Endothelial cell of umbilical vein (primary cell): ENCODE measurements at regions not wholly inside any gene's neighbourhood (a gene's known extent, or its start where the extent isn't known, plus 50 kb on each side); places are given as distances from the start of the nearest gene placed in this dataset.
"Not testable (repeated sequence)": the region's sequence is repeated elsewhere in the genome, so short reads cannot be mapped to it uniquely, and the experiment has no call there.

Experiments
- BruUV-seq: library from RNA; stranded (reverse); fragments of 400-500 nt; replicated peaks from 2 replicates; lab custom pipeline; 2021; lab: Mats Ljungman, UMichigan
- CTCF ChIA-PET: fragments of 300-600, 350-600 bp; sonication (Branson Sonifier 250); formaldehyde crosslinking; loops from one replicate; lab custom pipeline; 2021; ENCODE audit warnings: antibody characterized with exemption, inconsistent platforms; lab: Charles Lee
- POLR2A ChIA-PET: fragments of 300-600, 350-600 bp; sonication (Branson Sonifier 250); formaldehyde crosslinking; loops from one replicate; lab custom pipeline; 2021; ENCODE audit warnings: antibody characterized with exemption, inconsistent platforms; lab: Charles Lee
- DNase-seq: peaks from one replicate; pipeline ENCODE4 v3.0.0-alpha.2; 2011; ENCODE audit warnings: low read depth, low spot score
- FAIRE-seq: peaks from 2 replicates; lab custom pipeline; 2011; peaks lifted over from hg19 to GRCh38; lab: Jason Lieb, UNC
- H2AFZ ChIP-seq: 2 replicates; pipeline ENCODE4 v1.6.0; 2012; ENCODE audit warnings: low read depth, low read length, control low read depth, inconsistent platforms
- H3K27ac ChIP-seq: 2 replicates; pipeline ENCODE4 v1.5.1; 2011; ENCODE audit warnings: low read depth, mild to moderate bottlenecking, control low read depth, low read length, moderate library complexity; ENCODE audit not compliant: insufficient read depth
- H3K27me3 ChIP-seq, 2 experiments: 2 replicates each; pipeline versions ENCODE4 v1.6.0 to v1.6.1; 2011; ENCODE audit warnings: low read length in 2 of 2, mixed read lengths in 1 of 2; ENCODE audit not compliant: control insufficient read depth in 2 of 2, insufficient read depth in 2 of 2
- H3K36me3 ChIP-seq, 2 experiments: 2 replicates in 1 of 2; 3 replicates in 1 of 2; pipeline ENCODE4 v1.5.1; 2011; ENCODE audit warnings: low read length in 2 of 2, mild to moderate bottlenecking in 1 of 2, moderate library complexity in 1 of 2; ENCODE audit not compliant: control insufficient read depth in 2 of 2, insufficient read depth in 2 of 2; ENCODE audit errors: extremely low read depth in 1 of 2
- H3K4me1 ChIP-seq: 3 replicates; pipeline ENCODE4 v1.5.1; 2011; ENCODE audit warnings: mild to moderate bottlenecking, low read length; ENCODE audit not compliant: control insufficient read depth, insufficient read depth; ENCODE audit errors: extremely low read depth
- H3K4me2 ChIP-seq: 2 replicates; pipeline ENCODE4 v1.6.1; 2011; ENCODE audit warnings: low read length, control low read depth, mixed read lengths; ENCODE audit not compliant: insufficient read depth
- H3K4me3 ChIP-seq, 3 experiments: fragments of 200-600 bp in 1 of 3; sonication (generic), shearing (Covaris generic) in 1 of 3; replicated peaks in 1 of 3; 2 replicates each; pipeline ENCODE4 v1.5.1; 2011 to 2016; ENCODE audit warnings: control low read depth in 3 of 3, low read length in 3 of 3, mild to moderate bottlenecking in 2 of 3, inconsistent platforms in 1 of 3, low read depth in 1 of 3, moderate library complexity in 1 of 3; ENCODE audit not compliant: insufficient read depth in 1 of 3
- H3K79me2 ChIP-seq: 2 replicates; pipeline ENCODE4 v1.6.0; 2012; ENCODE audit warnings: low read length, inconsistent platforms; ENCODE audit not compliant: control insufficient read depth, insufficient read depth
- H3K9ac ChIP-seq: replicated peaks from 2 replicates; pipeline ENCODE3; 2011; ENCODE audit warnings: low read length, control low read depth; ENCODE audit not compliant: insufficient read depth; ENCODE audit errors: extremely low read depth
- H3K9me1 ChIP-seq: replicated peaks from 3 replicates; pipeline ENCODE4 v1.6.0; 2011; ENCODE audit warnings: mild to moderate bottlenecking, low read length; ENCODE audit not compliant: control insufficient read depth, insufficient read depth; ENCODE audit errors: extremely low read depth
- H3K9me3 ChIP-seq: replicated peaks from 2 replicates; pipeline ENCODE4 v1.5.1; 2012; ENCODE audit warnings: low read length, inconsistent platforms; ENCODE audit not compliant: control insufficient read depth, insufficient read depth
- H4K20me1 ChIP-seq: replicated peaks from 2 replicates; pipeline ENCODE3; 2011; ENCODE audit warnings: mild to moderate bottlenecking, low read length; ENCODE audit not compliant: control insufficient read depth, insufficient read depth; ENCODE audit errors: extremely low read depth
- EZH2 ChIP-seq: IDR thresholded peaks from 2 replicates; pipeline ENCODE4 v1.6.1; 2012; ENCODE audit warnings: borderline replicate concordance, low read depth, mild to moderate bottlenecking, moderate library complexity, low read length, inconsistent platforms; ENCODE audit not compliant: severe bottlenecking
- FOS ChIP-seq: IDR thresholded peaks from 2 replicates; pipeline ENCODE4 v1.6.1; 2011; ENCODE audit warnings: mild to moderate bottlenecking, low read length, moderate library complexity, borderline replicate concordance; ENCODE audit not compliant: insufficient read depth
- GATA2 ChIP-seq: IDR thresholded peaks from 2 replicates; pipeline ENCODE4 v1.7.0; 2011; ENCODE audit warnings: low read depth, mild to moderate bottlenecking, moderate library complexity, mixed read lengths, low read length; ENCODE audit not compliant: insufficient read length, insufficient read depth
- JUN ChIP-seq: IDR thresholded peaks from 2 replicates; pipeline ENCODE4 v1.6.1; 2011; ENCODE audit warnings: borderline replicate concordance, low read depth; ENCODE audit not compliant: insufficient read length, insufficient read depth
- MAX ChIP-seq: IDR thresholded peaks from 2 replicates; pipeline ENCODE4 v1.6.1; 2011; ENCODE audit not compliant: insufficient read depth, insufficient read length
- MYC ChIP-seq: IDR thresholded peaks from one replicate; pipeline ENCODE4 v1.6.1; 2011; ENCODE audit warnings: mild to moderate bottlenecking, low read depth, low read length
- POLR2A ChIP-seq: IDR thresholded peaks from 2 replicates; pipeline ENCODE4 v1.6.1; 2012; ENCODE audit warnings: low read depth, mild to moderate bottlenecking, control low read depth, low read length
- POLR2AphosphoS5 ChIP-seq: IDR thresholded peaks from 2 replicates; pipeline ENCODE4 v1.6.1; 2012; ENCODE audit warnings: low read depth, mild to moderate bottlenecking, control low read depth, low read length, moderate library complexity; ENCODE audit not compliant: insufficient read depth
- dilution Hi-C: fragments of 300-500 bp; cut with MboI; formaldehyde crosslinking; loops from one replicate; pipeline ENCODE4 v1.15.0; 2019; ENCODE audit warnings: low sequenced_read_pairs; ENCODE audit not compliant: extremely low pct_ligation_motif_present
- intact Hi-C: fragments of 100-400 bp; cut with micrococcal nuclease; formaldehyde crosslinking; loops from one replicate; pipeline ENCODE4 v1.10.0; 2022
- TF ChIP-seq, protein P1 (sequence below), 2 donors: IDR thresholded peaks; 1 replicate in 1 of 2; 2 replicates in 1 of 2; pipeline ENCODE4 v1.5.1; 2011; ENCODE audit warnings: low read length in 2 of 2, mild to moderate bottlenecking in 2 of 2, moderate library complexity in 2 of 2, control low read depth in 1 of 2, inconsistent platforms in 1 of 2, low read depth in 1 of 2; ENCODE audit not compliant: insufficient read depth in 1 of 2; ENCODE audit errors: extremely low read depth in 1 of 2

DNA sequence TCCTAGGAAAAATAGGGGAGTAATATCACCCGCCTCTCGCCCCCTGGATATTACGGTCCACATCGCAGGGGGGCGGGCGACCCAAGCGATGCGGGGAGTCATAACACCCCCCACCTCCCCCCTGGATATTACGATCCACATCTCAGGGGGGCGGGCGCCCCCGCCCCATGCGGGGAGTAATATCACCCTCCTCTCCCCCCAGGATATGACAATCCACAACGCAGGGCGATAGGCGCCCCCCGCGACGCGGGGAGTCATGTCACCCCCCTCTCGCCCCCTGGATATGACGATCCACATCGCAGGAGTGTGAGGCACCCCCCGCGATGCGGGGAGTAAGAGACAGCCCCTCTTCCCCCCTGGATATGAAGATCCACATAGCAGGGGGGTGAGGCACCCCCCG is 684.4 kb upstream of the PCDH9 start:
- no peak overlapping the region for H3K27ac ChIP-seq
- CTCF ChIA-PET = no interaction called here
- H3K9ac ChIP-seq = no peak overlapping the region
- no peaks in the 10 kb centered on the region for H4K20me1 ChIP-seq
- no peak for FAIRE-seq
- no peaks in the 10 kb centered on the region for H3K9me1 ChIP-seq
- DNase-seq = no peak
- BruUV-seq = no TSS peak
- POLR2A ChIA-PET = no interaction called here
- intact Hi-C loops = no loop called here
- H3K36me3 ChIP-seq = no peaks in the 10 kb centered on the region
- H3K4me3 ChIP-seq = no peak overlapping the region
- no peak for TF ChIP-seq MAX
- no peak for TF ChIP-seq MYC
- TF ChIP-seq POLR2A = no peak
- TF ChIP-seq, protein P1, sequence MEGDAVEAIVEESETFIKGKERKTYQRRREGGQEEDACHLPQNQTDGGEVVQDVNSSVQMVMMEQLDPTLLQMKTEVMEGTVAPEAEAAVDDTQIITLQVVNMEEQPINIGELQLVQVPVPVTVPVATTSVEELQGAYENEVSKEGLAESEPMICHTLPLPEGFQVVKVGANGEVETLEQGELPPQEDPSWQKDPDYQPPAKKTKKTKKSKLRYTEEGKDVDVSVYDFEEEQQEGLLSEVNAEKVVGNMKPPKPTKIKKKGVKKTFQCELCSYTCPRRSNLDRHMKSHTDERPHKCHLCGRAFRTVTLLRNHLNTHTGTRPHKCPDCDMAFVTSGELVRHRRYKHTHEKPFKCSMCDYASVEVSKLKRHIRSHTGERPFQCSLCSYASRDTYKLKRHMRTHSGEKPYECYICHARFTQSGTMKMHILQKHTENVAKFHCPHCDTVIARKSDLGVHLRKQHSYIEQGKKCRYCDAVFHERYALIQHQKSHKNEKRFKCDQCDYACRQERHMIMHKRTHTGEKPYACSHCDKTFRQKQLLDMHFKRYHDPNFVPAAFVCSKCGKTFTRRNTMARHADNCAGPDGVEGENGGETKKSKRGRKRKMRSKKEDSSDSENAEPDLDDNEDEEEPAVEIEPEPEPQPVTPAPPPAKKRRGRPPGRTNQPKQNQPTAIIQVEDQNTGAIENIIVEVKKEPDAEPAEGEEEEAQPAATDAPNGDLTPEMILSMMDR (IDR thresholded peaks at IDR 0.05; ENCODE audit: extremely low read depth in 1 of 2, insufficient read depth in 1 of 2, low read depth in 1 of 2, low read length in 2 of 2) = no peak
- TF ChIP-seq FOS = no peak
- no peak for TF ChIP-seq EZH2
- TF ChIP-seq JUN = no peak
- no peak for TF ChIP-seq GATA2
- no peak for TF ChIP-seq POLR2AphosphoS5
- H3K4me1 ChIP-seq = no peaks in the 10 kb centered on the region
- H2AFZ ChIP-seq = no peak overlapping the region
- no peaks in the 10 kb centered on the region for H3K9me3 ChIP-seq
- dilution Hi-C loops = no loop called here
- no peaks in the 10 kb centered on the region for H3K27me3 ChIP-seq
- H3K79me2 ChIP-seq = no peaks in the 10 kb centered on the region
- no peak overlapping the region for H3K4me2 ChIP-seq

GRCh38 chr13:67902960-67903359 is 672.8 kb upstream of the PCDH9 start:
- H3K27ac ChIP-seq, H4K20me1 ChIP-seq, H3K27me3 ChIP-seq, H3K9ac ChIP-seq, H3K4me2 ChIP-seq, H2AFZ ChIP-seq, FAIRE-seq, intact Hi-C loops, dilution Hi-C loops, CTCF ChIA-PET, H3K9me3 ChIP-seq, POLR2A ChIA-PET, H3K4me3 ChIP-seq, H3K79me2 ChIP-seq, H3K9me1 ChIP-seq, H3K36me3 ChIP-seq, BruUV-seq, DNase-seq, H3K4me1 ChIP-seq: not testable (repeated sequence)
